ENCODE measurements at regions not wholly inside any gene's neighbourhood (a gene's known extent, or its start where the extent isn't known, plus 50 kb on each side); places are given as distances from the start of the nearest gene placed in this dataset.
"Not testable (repeated sequence)": the region's sequence is repeated elsewhere in the genome, so short reads cannot be mapped to it uniquely, and the experiment has no call there.

DNA sequence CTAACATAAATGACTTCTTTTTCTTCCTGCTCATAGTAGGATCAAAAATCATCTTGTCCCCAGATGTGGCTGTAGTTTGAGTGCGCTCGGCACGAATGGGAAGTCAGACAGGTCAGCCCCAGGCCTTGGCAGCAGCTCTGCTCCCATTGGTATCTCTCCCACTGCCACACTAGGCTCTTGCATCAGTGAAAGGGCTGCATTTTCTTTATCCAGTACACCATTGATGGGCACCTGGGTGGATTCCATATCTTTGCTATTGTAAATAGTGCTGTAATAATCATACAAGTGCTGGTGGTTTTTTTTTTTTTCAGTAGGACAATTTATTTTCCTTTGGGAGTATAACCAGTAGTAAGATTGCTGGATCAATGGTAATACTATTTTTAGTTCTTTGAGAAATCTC, 865.5 kb downstream of the CCDC85A start:
- no peak for DNase-seq (ENCODE audit: low read depth in 1 of 2, low spot score in 1 of 2)
- TF ChIP-seq, protein P1, sequence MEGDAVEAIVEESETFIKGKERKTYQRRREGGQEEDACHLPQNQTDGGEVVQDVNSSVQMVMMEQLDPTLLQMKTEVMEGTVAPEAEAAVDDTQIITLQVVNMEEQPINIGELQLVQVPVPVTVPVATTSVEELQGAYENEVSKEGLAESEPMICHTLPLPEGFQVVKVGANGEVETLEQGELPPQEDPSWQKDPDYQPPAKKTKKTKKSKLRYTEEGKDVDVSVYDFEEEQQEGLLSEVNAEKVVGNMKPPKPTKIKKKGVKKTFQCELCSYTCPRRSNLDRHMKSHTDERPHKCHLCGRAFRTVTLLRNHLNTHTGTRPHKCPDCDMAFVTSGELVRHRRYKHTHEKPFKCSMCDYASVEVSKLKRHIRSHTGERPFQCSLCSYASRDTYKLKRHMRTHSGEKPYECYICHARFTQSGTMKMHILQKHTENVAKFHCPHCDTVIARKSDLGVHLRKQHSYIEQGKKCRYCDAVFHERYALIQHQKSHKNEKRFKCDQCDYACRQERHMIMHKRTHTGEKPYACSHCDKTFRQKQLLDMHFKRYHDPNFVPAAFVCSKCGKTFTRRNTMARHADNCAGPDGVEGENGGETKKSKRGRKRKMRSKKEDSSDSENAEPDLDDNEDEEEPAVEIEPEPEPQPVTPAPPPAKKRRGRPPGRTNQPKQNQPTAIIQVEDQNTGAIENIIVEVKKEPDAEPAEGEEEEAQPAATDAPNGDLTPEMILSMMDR (IDR thresholded peaks at IDR 0.05; ENCODE audit: low read depth, low read length): no peak
- Histone ChIP-seq H3K4me3 (no peak overlapping the region), H3K27ac (no peak overlapping the region), H3K9me3 (ENCODE audit: low read depth) (no peaks in the 10 kb centered on the region), H3K4me1 (ENCODE audit: low read depth) (no peaks in the 10 kb centered on the region), H3K36me3 (no peaks in the 10 kb centered on the region), H3K27me3 (no peaks in the 10 kb centered on the region)

DNA sequence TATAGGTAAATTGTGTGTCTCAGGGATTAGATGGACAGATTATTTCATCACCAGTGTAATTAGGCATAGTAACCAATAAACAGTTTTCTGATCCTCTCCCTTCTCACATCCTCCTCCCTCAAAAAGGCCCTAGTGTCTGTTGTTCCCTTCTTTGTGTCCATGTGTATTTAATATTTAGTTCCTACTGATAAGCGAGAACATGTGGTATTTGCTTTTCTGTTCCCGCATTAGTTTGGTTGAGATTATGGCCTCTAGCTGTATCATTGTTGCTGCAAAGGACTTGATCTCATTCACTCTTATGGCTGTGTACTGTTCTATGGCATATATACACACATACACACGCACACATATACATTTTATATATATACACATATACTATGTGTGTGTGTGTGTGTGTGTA, 866.2 kb downstream of the CCDC85A start:
- no peak overlapping the region for H3K27ac ChIP-seq
- TF ChIP-seq, protein P1 (IDR thresholded peaks at IDR 0.05; ENCODE audit: low read depth, low read length): no peak
- no peaks in the 10 kb centered on the region for H3K36me3 ChIP-seq
- H3K4me1 ChIP-seq (ENCODE audit: low read depth): no peaks in the 10 kb centered on the region
- H3K9me3 ChIP-seq (ENCODE audit: low read depth): no peaks in the 10 kb centered on the region
- H3K4me3 ChIP-seq: no peak overlapping the region
- no peaks in the 10 kb centered on the region for H3K27me3 ChIP-seq
- no peak for DNase-seq (ENCODE audit: low read depth in 1 of 2, low spot score in 1 of 2)

DNA sequence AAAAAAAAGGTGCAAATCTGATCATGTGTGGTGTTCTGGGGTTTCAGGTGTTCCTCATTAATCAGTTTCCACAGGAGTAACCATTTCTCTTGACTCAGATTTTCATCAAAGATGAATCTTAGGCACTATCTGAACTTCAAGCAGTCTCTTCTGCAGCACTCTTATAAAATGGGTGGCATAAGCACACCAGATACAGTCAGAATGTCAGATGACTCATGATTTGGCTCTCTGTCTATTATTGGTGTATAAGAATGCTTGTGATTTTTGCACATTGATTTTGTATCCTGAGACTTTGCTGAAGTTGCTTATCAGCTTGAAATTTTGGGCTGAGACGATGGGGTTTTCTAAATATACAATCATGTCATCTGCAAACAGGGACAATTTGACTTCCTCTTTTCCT, 882.5 kb downstream of the CCDC85A start:
- not testable (repeated sequence) for H3K9me3 ChIP-seq (ENCODE audit: low read depth); DNase-seq (ENCODE audit: low read depth in 1 of 2, low spot score in 1 of 2); H3K27me3 ChIP-seq; H3K4me1 ChIP-seq (ENCODE audit: low read depth); H3K27ac ChIP-seq; H3K4me3 ChIP-seq; H3K36me3 ChIP-seq

DNA sequence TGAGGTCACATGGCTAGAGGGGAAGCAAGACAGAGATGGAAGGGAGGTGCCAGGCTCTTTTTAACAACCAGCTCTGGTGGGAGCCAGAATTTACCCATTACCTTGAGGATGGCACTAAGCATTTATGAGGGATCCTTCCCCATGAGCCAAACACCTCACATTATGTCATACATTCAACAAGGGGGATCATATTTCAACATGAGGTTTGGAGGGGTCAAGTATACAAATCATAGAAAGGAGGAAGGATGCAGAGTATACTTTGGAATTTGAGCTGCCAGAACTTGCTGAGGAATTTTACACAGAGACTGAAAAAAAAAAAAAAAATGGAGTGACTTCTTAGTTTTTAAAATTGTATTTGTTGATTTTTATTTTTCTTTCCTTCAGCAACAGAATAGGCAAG, 891.4 kb downstream of the CCDC85A start:
- H3K27me3 ChIP-seq: no peaks in the 10 kb centered on the region
- H3K4me3 ChIP-seq: no peak overlapping the region
- H3K9me3 ChIP-seq (ENCODE audit: low read depth): no peaks in the 10 kb centered on the region
- no peak overlapping the region for H3K27ac ChIP-seq
- TF ChIP-seq, protein P1 (IDR thresholded peaks at IDR 0.05; ENCODE audit: low read depth, low read length): no peak
- no peaks in the 10 kb centered on the region for H3K4me1 ChIP-seq (ENCODE audit: low read depth)
- no peaks in the 10 kb centered on the region for H3K36me3 ChIP-seq
- no peak for DNase-seq (ENCODE audit: low read depth in 1 of 2, low spot score in 1 of 2)

DNA sequence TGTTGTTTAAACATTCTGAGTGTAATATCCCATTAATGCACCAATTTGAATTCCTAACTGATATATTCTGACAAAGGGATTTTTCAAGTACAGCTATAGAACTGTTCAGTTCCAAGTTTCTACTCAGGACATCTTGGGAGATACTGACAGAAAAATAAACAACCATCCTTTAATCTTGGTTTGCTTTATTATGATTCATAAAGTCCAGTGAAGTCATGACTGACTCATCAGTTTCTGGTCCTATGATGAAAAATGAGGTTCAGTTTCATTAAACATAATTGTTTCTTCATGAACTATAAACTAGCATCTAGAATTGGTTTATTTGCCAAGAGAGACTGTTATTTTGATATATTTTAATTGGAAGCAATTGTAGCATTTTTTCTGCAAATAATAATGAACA, 896.2 kb downstream of the CCDC85A start:
- DNase-seq (ENCODE audit: low read depth in 1 of 2, low spot score in 1 of 2): no peak
- Histone ChIP-seq H3K36me3 (no peaks in the 10 kb centered on the region), H3K9me3 (ENCODE audit: low read depth) (no peaks in the 10 kb centered on the region), H3K27me3 (no peaks in the 10 kb centered on the region), H3K4me3 (no peak overlapping the region), H3K4me1 (ENCODE audit: low read depth) (no peaks in the 10 kb centered on the region), H3K27ac (no peak overlapping the region)
- TF ChIP-seq, protein P1 (IDR thresholded peaks at IDR 0.05; ENCODE audit: low read depth, low read length): no peak

DNA sequence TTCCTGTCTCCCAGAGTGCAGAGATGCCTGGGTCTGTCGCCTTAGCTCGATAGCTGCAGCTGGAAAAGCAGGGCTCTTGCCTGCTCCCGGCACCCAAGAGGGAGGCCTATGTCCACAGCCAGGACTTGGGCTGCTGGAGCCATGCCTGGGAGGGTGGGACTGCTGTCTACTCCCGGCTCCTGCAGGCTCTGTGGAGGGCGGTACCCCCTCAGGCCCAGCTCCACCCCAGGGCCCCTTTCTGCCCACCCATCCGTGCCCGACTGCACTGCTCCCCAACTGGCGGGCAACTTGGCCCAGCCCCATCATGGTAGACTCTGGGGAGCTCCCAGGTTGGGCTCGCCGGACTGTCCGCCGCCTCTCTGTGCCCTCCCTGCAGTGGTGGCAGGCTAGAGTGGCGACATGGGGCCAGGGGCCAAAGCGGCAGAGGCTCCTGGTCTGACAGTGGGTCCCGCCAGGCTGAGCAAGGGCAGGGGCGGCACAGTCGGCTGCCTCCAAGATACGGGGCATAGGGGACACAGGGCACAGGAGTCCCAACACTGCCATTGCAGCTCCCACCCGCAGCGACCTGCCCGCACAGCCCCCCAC, 901.0 kb downstream of the CCDC85A start:
- Histone ChIP-seq H3K27ac (no peak overlapping the region), H3K4me1 (ENCODE audit: low read depth) (no peaks in the 10 kb centered on the region), H3K9me3 (ENCODE audit: low read depth) (no peaks in the 10 kb centered on the region), H3K36me3 (no peaks in the 10 kb centered on the region), H3K27me3 (no peaks in the 10 kb centered on the region), H3K4me3 (no peak overlapping the region)
- no peak for DNase-seq (ENCODE audit: low read depth in 1 of 2, low spot score in 1 of 2)
- TF ChIP-seq, protein P1 (IDR thresholded peaks at IDR 0.05; ENCODE audit: low read depth, low read length): no peak

Measured in cardiac muscle cell (in vitro differentiated cells and primary cell).